SK-N-MC (cell line): ENCODE measurements at regions not wholly inside any gene's neighbourhood (a gene's known extent, or its start where the extent isn't known, plus 50 kb on each side); places are given as distances from the start of the nearest gene placed in this dataset.

ENCODE experiments used
- EZH2 ChIP-seq: fragments of 200-600 bp; sonication (generic); IDR thresholded peaks from one replicate; pipeline ENCODE4 v1.6.1; 2017; ENCODE audit warnings: antibody characterized with exemption
- FOXP2 ChIP-seq: optimal IDR thresholded peaks from 2 replicates; pipeline ENCODE3; 2011; ENCODE audit warnings: mild to moderate bottlenecking, moderate library complexity; ENCODE audit not compliant: insufficient read depth; ENCODE audit errors: extremely low read length, control extremely low read depth
- POLR2AphosphoS5 ChIP-seq: IDR thresholded peaks from 2 replicates; pipeline ENCODE4 v1.6.1; 2012; ENCODE audit warnings: mild to moderate bottlenecking, low read depth, low read length, borderline replicate concordance

DNA sequence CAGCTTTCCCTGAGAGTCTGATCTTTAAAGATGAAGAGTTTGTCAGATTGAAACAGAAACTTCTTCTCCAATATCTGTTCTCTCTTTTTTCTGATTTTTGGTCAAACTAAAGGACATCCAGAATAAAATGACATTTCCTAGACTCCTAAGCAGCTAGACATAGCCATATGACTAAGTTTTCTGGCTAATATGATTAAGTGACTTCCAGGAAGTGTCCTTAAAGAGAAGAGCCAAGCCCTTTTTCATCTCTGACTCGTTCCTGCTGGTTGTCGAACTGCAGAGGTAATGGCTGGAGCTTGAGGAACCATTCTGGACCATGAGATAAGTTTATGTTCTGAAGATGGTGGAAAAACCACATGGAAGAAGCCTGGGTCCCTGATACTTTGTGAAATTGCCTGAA is 546.0 kb downstream of the BCOR start:
- TF ChIP-seq EZH2, result no peak
- no peak for TF ChIP-seq POLR2AphosphoS5
- TF ChIP-seq FOXP2, result no peak
